ENCODE measurements at regions not wholly inside any gene's neighbourhood (a gene's known extent, or its start where the extent isn't known, plus 50 kb on each side); places are given as distances from the start of the nearest gene placed in this dataset.

- no peaks in the 10 kb centered on the region for H3K36me3 ChIP-seq (ENCODE audit: control insufficient read depth, insufficient read depth, low read length)
- ChIA-PET CTCF (no interaction called here), POLR2A (no interaction called here)
- TF ChIP-seq CTCF (IDR thresholded peaks at IDR 0.05; ENCODE audit: insufficient read depth, low read depth, low read length): no peak
- no peaks in the 10 kb centered on the region for H3K27me3 ChIP-seq (ENCODE audit: control insufficient read depth, insufficient read depth, low read length)
- no peak for DNase-seq (ENCODE audit: low read depth)
- H3K4me3 ChIP-seq (ENCODE audit: low read depth, low read length): no peak overlapping the region
These were observed 323.5 kb upstream of the SALL1 start for GRCh38 chr16:51474414-51475091.

DNA sequence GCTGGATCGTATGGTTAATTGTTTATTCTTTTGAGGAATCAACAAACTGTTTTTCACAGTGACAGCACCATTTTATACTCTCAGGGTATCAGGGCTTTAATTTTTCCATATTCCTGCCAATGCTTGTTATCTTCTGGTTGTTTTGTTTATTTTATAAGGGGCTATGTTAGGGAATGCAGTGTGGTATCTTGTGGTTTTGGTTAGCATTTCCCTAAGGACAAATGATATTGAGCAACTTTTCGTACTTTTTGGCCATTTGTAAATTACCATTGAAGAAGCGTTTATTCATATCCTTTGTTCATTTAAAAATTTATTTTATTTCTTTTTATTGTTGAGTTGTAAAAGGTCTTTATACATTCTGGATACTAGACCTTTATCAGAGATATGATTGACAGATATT is 322.0 kb upstream of the SALL1 start:
- H3K36me3 ChIP-seq (ENCODE audit: control insufficient read depth, insufficient read depth, low read length): no peaks in the 10 kb centered on the region
- no peak for DNase-seq (ENCODE audit: low read depth)
- no peaks in the 10 kb centered on the region for H3K27me3 ChIP-seq (ENCODE audit: control insufficient read depth, insufficient read depth, low read length)
- no peak overlapping the region for H3K4me3 ChIP-seq (ENCODE audit: low read depth, low read length)
- ChIA-PET CTCF (no interaction called here), POLR2A (no interaction called here)
- TF ChIP-seq CTCF (IDR thresholded peaks at IDR 0.05; ENCODE audit: insufficient read depth, low read depth, low read length): no peak

DNA sequence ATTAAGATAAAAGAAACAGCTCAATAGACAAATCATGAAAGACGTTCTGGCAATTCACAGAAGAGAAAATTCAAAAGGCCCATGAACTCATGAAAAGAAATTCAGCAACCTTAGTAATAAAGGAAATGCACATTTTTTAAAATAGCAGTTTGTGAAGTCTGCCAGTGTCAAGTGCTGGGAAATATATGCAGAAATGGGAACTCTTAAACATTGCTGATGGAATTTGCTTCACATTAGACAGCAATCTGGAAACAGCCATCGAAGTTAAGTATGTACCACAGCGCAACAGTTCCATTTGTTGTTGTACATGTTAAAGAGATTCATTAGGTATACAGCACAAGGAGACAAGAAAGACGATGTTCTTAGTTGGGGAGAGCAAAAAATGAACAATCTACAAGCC is 319.4 kb upstream of the SALL1 start:
- ChIA-PET POLR2A (no interaction called here), CTCF (no interaction called here)
- Histone ChIP-seq H3K27me3 (ENCODE audit: control insufficient read depth, insufficient read depth, low read length) (no peaks in the 10 kb centered on the region), H3K4me3 (ENCODE audit: low read depth, low read length) (no peak overlapping the region), H3K36me3 (ENCODE audit: control insufficient read depth, insufficient read depth, low read length) (no peaks in the 10 kb centered on the region)
- DNase-seq (ENCODE audit: low read depth): no peak
- TF ChIP-seq CTCF (IDR thresholded peaks at IDR 0.05; ENCODE audit: insufficient read depth, low read depth, low read length): no peak

GRCh38 chr16:51464996-51465395 is 313.9 kb upstream of the SALL1 start:
- Histone ChIP-seq H3K4me3 (ENCODE audit: low read depth, low read length) (no peak overlapping the region), H3K27me3 (ENCODE audit: control insufficient read depth, insufficient read depth, low read length) (no peaks in the 10 kb centered on the region), H3K36me3 (ENCODE audit: control insufficient read depth, insufficient read depth, low read length) (no peaks in the 10 kb centered on the region)
- CTCF ChIA-PET: interaction anchor here (0.5 to 2.6 kb wide), 3 partner anchors 17 to 317 kb away, joined by 3 to 5 read pairs (median 3); no protein-coding TSS in a partner anchor
- POLR2A ChIA-PET: no interaction called here
- peak; percentile 35 for DNase-seq (ENCODE audit: low read depth)
- no peak for TF ChIP-seq CTCF (IDR thresholded peaks at IDR 0.05; ENCODE audit: insufficient read depth, low read depth, low read length)

DNA sequence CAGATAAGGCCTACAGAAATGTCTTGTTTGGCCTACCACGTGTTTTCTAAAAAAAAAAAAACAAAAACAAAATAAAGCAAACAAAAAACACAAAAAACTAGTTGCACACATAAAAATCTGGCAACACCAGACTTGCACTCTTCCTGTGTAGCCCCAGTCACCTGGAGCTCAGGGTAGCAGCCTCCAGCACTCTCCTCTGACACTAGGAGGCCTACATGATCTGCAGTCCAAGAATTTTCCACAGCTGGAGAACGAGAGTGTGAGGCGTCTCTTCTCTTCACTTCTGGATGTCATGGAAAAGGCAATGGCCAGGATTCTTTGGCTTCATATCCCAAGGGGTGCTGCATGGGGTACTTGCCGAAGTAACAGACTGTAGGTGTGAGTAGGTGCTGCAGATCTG is 310.2 kb upstream of the SALL1 start:
- Histone ChIP-seq H3K36me3 (ENCODE audit: control insufficient read depth, insufficient read depth, low read length) (no peaks in the 10 kb centered on the region), H3K4me3 (ENCODE audit: low read depth, low read length) (no peak overlapping the region), H3K27me3 (ENCODE audit: control insufficient read depth, insufficient read depth, low read length) (no peaks in the 10 kb centered on the region)
- TF ChIP-seq CTCF (IDR thresholded peaks at IDR 0.05; ENCODE audit: insufficient read depth, low read depth, low read length): no peak
- ChIA-PET CTCF (interaction anchor here (0.6 kb wide), 1 partner anchor 22 kb away, joined by 3 read pairs; no protein-coding TSS in a partner anchor), POLR2A (no interaction called here)
- no peak for DNase-seq (ENCODE audit: low read depth)

Measured in BJ (cell line).